NCI-H774 (cell line): ENCODE measurements at regions not wholly inside any gene's neighbourhood (a gene's known extent, or its start where the extent isn't known, plus 50 kb on each side); places are given as distances from the start of the nearest gene placed in this dataset.
"Not testable (repeated sequence)": the region's sequence is repeated elsewhere in the genome, so short reads cannot be mapped to it uniquely, and the experiment has no call there.

ENCODE experiments used
- DNase-seq: peaks from one replicate; lab custom pipeline; 2025; lab: John Stamatoyannopoulos, UW

DNA sequence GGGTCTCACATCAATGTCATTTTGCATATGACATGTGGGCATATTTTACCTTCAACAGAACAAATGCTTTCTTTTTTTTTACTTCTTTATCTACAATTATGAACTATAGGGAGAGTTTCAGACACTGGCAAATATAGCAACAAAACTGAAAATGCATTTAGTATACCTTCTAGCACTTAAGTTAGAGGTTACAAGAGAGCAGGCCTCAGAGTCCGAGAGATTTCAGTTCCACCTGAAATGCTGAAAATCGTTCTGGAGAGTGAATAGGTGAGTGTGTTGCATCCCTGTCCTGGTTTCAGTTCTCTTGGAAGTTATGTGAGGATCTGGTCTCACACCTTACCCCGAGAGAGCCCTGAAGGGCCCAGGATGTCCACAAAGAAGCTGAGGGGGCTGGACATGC lies 337.8 kb upstream of the FRG1 start:
- not testable (repeated sequence) for DNase-seq

- not testable (repeated sequence) for DNase-seq
These were observed 330.1 kb upstream of the FRG1 start for GRCh38 chr4:189610571-189610970.

- DNase-seq, result no peak
These were observed 327.5 kb upstream of the FRG1 start for GRCh38 chr4:189613207-189613606.

DNA sequence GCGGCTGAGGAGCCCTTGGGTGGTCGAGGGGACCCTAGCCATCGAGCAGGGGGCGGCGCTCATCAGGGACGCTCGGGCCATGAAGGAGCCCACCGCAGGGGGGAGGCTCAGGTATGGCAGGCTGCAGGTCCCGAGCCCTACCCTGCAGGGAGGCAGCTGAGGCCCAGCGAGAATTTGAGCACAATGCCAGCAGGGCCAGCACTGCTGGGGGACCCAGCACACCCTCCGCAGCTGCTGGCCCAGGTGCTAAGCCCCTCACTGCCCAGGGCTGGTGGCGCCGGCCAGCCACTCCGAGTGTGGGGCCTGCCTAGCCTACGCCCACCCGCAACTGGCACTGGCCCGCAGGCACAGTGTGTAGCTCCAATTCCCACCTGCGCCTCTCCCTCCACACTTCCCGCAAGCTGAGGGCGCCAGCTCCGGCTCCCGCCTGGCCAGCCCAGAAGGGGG lies 325.4 kb upstream of the FRG1 start:
- DNase-seq, result no peak

DNA sequence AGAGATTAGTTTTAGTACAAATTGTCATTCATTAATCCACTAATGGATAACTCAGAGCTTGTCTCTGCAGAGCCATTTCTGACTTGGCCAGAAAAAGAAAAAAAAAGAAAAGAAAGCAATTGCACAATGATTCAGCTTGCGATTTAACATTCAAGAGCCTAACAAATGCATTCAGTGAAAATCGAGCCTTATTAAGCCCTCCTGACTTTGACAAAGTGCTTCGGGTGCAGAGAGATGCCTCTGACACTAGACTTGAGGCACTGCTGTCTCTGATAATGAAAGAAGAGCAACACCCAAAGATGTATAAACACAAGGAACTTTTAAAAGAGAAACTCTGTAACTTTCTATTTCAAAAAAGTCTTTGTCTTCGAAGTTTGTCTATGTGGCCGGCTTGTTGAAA lies 322.9 kb upstream of the FRG1 start:
- not testable (repeated sequence) for DNase-seq

DNA sequence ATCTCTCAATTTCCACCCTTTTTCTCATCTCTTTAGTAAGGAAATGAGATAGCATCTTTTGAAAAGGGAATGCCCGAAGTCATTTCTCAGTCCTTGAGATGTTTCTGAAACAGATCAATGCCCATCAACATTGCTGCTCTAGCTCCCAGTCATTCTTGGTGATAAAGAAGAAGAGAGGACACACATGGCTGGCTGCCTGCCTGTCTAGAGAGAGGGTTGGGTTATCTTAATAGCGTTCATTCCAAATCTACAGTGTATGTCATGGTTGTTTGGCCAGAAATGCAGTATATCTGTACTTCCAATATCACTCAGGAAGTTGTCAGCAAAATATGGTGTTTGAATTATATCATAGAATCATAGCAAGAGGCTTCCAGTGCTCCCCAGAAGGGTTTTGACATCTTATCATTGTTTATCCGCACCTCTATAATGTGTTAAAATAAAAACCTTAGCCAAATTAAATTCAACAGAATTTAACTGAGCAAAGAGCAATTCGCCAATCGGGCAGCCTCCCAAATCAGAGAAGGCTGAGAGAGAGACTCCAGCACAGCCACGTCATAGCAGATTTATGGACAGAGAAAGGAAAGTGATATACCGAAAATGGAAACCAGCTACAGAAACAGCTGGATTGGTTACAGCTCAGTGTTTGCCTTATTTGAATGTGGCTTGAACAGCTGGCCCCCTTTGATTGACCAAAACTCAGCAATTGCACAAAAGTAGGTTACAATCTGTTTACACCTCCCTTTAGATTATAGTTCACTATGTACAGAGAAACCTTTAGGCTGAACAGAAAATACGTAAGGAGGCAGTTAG lies 321.0 kb upstream of the FRG1 start:
- DNase-seq, result not testable (repeated sequence)

DNA sequence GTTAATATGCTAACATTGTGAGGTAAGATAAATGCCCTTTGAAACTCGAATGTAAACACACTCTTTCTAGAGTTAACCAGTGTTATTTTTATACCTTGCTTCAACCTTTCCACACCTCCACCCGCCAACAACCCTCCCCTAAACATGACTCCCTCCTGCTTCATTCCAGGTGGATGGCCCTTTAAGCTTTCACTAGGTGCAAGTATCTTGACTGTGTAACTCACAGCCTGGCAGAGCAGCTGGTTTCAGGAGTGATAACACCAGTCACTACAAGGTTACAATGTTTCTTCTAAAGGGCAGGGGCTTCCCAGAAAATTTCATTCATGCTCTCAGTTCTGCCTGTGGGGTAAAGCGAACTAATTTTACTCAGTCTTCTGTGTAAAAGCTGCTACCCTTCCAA lies 318.1 kb upstream of the FRG1 start:
- not testable (repeated sequence) for DNase-seq

DNA sequence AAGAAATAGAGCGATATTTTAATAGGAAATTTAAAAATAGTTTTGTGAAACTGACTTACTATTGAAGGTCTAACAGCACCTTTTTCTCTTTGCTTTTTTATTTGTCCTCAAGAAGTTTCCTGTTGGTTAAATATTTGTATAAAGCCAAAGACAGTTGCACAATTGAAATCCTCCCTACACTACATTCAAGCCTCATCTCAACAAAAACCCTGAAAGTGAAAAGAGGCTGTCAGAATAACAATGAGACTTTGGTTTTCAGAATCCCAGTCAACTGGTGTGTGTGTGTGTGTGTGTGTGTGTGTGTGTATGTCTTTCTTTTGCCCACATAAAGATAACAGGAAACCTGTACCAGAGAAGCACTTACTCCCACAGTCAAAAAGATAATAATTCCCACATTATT lies 313.6 kb upstream of the FRG1 start:
- not testable (repeated sequence) for DNase-seq

GRCh38 chr4:189629733-189630132 lies 310.9 kb upstream of the FRG1 start:
- DNase-seq, result not testable (repeated sequence)

- DNase-seq, result not testable (repeated sequence)
These were observed 309.6 kb upstream of the FRG1 start for GRCh38 chr4:189630913-189631567.

DNA sequence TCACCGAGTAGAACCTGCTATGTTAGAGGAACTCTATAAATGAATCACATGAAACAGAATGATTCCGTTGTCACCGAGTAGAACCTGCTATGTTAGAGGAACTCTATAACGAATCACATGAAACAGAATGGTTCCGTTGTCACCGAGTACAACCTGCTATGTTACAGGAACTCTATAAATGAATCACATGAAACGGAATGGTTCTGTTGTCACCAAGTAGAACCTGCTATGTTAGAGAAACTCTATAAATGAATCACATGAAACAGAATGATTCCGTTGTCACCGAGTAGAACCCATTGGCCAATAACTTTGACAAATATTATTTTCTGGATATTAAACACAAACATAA lies 309.1 kb upstream of the FRG1 start:
- DNase-seq, result not testable (repeated sequence)

DNA sequence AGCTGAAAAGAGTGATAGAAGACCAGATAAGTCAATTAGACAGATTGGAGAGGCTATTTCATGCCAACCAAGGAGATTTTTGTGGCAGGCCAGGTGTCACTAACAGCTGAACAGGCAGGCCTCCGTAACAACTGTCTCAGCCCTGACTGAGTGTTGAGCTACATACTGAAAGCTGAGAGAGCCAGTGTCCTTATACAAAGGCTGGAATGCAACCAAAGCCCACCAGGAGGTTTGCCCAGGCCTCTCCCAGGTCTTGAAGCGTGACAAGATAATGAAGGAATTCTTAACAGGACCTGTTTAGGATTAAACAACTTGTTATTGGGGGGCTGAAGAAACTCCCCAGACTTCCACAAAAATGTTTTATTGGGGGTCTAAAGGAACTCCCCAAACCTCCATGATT lies 290.2 kb upstream of the FRG1 start:
- DNase-seq, result not testable (repeated sequence)

- not testable (repeated sequence) for DNase-seq
These were observed 287.5 kb upstream of the FRG1 start for GRCh38 chr4:189653130-189653653.

DNA sequence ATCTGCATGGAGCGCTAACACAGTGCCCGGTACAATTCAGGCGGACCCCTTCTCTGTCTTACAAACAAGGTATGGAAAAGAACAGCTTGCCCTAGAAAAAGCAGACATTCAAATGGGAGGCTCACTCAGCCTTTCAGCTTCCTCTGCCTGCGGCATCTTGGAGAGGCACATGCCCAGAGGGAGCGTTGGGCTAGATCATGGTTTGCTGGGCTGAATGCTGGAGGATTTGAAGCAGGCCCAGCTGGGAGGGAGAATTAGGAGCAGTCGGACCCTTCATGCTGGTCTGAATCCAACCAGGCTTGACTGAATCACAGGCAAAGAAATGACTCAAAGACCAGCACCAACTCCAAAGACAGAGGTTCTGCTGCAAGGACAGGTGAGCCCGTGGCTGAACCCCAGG lies 286.7 kb upstream of the FRG1 start:
- not testable (repeated sequence) for DNase-seq

DNA sequence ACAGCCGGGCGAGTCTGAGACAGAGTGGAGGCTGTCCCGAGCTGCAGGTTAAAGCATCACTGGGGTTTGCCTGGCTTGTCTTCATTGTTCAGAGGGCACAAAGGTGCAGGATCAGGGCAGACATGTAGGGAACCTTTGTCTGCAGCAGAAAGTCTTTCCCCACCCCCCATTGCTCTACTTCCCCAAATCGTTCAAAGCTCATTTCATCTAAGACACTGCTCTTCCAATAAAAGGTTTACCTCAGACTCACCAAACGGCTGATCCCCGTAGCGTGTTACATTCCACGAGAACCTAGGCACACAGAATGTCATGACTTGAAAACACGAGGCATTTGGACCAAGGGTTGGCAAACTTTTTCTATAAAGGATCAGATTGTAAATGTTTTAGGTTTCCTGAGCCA lies 286.3 kb upstream of the FRG1 start:
- DNase-seq, result not testable (repeated sequence)

- not testable (repeated sequence) for DNase-seq
These were observed 284.9 kb upstream of the FRG1 start for GRCh38 chr4:189655817-189656216.

DNA sequence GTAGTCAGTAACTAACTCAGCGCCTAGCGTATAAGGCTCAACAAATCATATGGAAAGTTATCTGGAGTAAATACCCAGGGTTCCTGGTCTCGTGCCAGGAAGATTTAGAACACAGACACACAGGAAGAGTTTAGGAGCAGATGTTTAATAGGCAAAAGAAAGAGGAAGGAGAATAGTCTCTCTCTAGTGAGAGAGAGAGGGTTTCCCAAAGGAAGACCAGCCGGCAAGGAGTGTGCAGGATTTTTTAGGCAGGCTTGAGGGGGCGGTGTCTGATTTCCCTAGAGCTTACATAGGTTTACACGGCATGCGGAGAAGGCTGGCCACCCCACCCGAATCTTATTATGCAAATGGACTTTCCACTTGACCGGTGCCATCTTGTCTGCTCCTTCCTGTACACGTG lies 284.0 kb upstream of the FRG1 start:
- DNase-seq, result no peak

GRCh38 chr4:189658259-189658658 lies 282.4 kb upstream of the FRG1 start:
- not testable (repeated sequence) for DNase-seq

- DNase-seq, result not testable (repeated sequence)
These were observed 281.8 kb upstream of the FRG1 start for GRCh38 chr4:189658831-189659230.

- no peak for DNase-seq
These were observed 281.4 kb upstream of the FRG1 start for GRCh38 chr4:189659287-189659686.

DNA sequence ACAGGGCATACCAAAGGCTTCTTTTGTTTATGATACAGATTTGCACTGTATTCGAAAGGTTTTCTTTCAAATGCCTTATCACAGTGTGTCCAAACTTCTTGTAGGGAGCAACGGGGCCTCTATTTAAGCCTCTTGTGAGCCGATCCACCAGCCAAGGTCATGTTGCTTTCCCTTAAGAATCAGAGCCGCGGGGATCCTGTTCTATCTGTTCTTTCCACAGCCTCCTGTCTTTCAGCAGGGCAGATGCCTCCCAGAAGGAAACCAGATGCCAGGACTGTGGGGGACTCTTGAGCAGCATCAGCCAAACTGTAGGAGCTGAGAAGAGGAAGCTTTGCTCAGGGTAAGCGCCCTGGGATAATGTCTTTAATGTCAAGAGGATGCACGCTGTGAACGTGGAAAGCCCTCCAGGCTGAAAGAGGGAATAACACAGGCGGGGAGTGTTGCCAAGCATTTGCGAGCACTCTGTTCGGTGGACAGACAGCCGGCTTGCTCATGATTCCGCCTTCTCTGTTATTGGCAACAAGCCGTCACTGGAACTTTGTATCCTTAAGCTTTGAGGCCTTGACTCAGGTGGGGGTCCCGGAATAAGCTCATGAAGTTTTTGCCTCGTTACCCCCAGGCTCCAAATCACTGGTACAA lies 279.8 kb upstream of the FRG1 start:
- no peak for DNase-seq

GRCh38 chr4:189664693-189665250 lies 275.9 kb upstream of the FRG1 start:
- no peak for DNase-seq
